Liver (tissue), 3 donors: ENCODE measurements at regions not wholly inside any gene's neighbourhood (a gene's known extent, or its start where the extent isn't known, plus 50 kb on each side); places are given as distances from the start of the nearest gene placed in this dataset.

Source experiments
- GABPA ChIP-seq, 2 donors: IDR thresholded peaks in 1 of 2; conservative IDR thresholded peaks in 1 of 2; 2 replicates each; pipeline ENCODE4 v1.6.1; 2016; ENCODE audit warnings: antibody characterized with exemption in 2 of 2, mild to moderate bottlenecking in 1 of 2, moderate library complexity in 1 of 2
- HNF4A ChIP-seq, 2 donors: conservative IDR thresholded peaks; 2 replicates each; pipeline ENCODE4 v1.6.1; 2016; ENCODE audit warnings: antibody characterized with exemption in 2 of 2, mild to moderate bottlenecking in 2 of 2
- JUND ChIP-seq, 2 donors: IDR thresholded peaks; 2 replicates each; pipeline ENCODE4 v1.6.1; 2016; ENCODE audit warnings: antibody characterized with exemption in 2 of 2
- RAD21 ChIP-seq, 2 donors: IDR thresholded peaks; 2 replicates each; pipeline ENCODE4 v1.6.1; 2016; ENCODE audit warnings: antibody characterized with exemption in 2 of 2, mild to moderate bottlenecking in 2 of 2
- SP1 ChIP-seq: IDR thresholded peaks from 2 replicates; pipeline ENCODE4 v1.6.1; 2018; ENCODE audit warnings: antibody characterized with exemption, mild to moderate bottlenecking
- TAF1 ChIP-seq: conservative IDR thresholded peaks from 2 replicates; pipeline ENCODE4 v1.6.1; 2016; ENCODE audit warnings: antibody characterized with exemption, mild to moderate bottlenecking
- YY1 ChIP-seq: IDR thresholded peaks from 2 replicates; pipeline ENCODE4 v1.6.1; 2016; ENCODE audit warnings: antibody characterized with exemption, mild to moderate bottlenecking
- TF ChIP-seq, protein P1 (sequence below): fragments of 150-350 bp; IDR thresholded peaks from 2 replicates; pipeline ENCODE4 v1.5.1; 2017; ENCODE audit warnings: improper control_type of control experiment, low read depth, low read length; ENCODE audit not compliant: missing input control
- TF ChIP-seq, protein P2 (sequence below): IDR thresholded peaks from 2 replicates; pipeline ENCODE4 v1.6.1; 2016; ENCODE audit warnings: antibody characterized with exemption
- TF ChIP-seq, protein P3 (sequence below): IDR thresholded peaks from 2 replicates; pipeline ENCODE4 v1.6.1; 2016; ENCODE audit warnings: antibody characterized with exemption
- TF ChIP-seq, protein P4 (sequence below): IDR thresholded peaks from 2 replicates; pipeline ENCODE4 v1.6.1; 2016; ENCODE audit warnings: antibody characterized with exemption, mild to moderate bottlenecking
- donor health status: healthy.
- donor health status: healthy.

GRCh38 chr1:17895986-17896385, 140.9 kb downstream of the ACTL8 start:
- TF ChIP-seq, protein P1, sequence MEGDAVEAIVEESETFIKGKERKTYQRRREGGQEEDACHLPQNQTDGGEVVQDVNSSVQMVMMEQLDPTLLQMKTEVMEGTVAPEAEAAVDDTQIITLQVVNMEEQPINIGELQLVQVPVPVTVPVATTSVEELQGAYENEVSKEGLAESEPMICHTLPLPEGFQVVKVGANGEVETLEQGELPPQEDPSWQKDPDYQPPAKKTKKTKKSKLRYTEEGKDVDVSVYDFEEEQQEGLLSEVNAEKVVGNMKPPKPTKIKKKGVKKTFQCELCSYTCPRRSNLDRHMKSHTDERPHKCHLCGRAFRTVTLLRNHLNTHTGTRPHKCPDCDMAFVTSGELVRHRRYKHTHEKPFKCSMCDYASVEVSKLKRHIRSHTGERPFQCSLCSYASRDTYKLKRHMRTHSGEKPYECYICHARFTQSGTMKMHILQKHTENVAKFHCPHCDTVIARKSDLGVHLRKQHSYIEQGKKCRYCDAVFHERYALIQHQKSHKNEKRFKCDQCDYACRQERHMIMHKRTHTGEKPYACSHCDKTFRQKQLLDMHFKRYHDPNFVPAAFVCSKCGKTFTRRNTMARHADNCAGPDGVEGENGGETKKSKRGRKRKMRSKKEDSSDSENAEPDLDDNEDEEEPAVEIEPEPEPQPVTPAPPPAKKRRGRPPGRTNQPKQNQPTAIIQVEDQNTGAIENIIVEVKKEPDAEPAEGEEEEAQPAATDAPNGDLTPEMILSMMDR: no peak
- TF ChIP-seq SP1 (no peak), GABPA (IDR thresholded peaks at IDR 0.05 in 1 of 2, conservative IDR thresholded peaks at IDR 0.05 in 1 of 2) (no peak), TAF1 (no peak), HNF4A (conservative IDR thresholded peaks at IDR 0.05) (no peak), JUND (IDR thresholded peaks at IDR 0.05) (no peak), RAD21 (IDR thresholded peaks at IDR 0.05) (no peak), YY1 (no peak)
- TF ChIP-seq, protein P2, sequence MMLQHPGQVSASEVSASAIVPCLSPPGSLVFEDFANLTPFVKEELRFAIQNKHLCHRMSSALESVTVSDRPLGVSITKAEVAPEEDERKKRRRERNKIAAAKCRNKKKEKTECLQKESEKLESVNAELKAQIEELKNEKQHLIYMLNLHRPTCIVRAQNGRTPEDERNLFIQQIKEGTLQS: no peak
- TF ChIP-seq, protein P3, sequence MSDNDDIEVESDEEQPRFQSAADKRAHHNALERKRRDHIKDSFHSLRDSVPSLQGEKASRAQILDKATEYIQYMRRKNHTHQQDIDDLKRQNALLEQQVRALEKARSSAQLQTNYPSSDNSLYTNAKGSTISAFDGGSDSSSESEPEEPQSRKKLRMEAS: no peak
- TF ChIP-seq, protein P4, sequence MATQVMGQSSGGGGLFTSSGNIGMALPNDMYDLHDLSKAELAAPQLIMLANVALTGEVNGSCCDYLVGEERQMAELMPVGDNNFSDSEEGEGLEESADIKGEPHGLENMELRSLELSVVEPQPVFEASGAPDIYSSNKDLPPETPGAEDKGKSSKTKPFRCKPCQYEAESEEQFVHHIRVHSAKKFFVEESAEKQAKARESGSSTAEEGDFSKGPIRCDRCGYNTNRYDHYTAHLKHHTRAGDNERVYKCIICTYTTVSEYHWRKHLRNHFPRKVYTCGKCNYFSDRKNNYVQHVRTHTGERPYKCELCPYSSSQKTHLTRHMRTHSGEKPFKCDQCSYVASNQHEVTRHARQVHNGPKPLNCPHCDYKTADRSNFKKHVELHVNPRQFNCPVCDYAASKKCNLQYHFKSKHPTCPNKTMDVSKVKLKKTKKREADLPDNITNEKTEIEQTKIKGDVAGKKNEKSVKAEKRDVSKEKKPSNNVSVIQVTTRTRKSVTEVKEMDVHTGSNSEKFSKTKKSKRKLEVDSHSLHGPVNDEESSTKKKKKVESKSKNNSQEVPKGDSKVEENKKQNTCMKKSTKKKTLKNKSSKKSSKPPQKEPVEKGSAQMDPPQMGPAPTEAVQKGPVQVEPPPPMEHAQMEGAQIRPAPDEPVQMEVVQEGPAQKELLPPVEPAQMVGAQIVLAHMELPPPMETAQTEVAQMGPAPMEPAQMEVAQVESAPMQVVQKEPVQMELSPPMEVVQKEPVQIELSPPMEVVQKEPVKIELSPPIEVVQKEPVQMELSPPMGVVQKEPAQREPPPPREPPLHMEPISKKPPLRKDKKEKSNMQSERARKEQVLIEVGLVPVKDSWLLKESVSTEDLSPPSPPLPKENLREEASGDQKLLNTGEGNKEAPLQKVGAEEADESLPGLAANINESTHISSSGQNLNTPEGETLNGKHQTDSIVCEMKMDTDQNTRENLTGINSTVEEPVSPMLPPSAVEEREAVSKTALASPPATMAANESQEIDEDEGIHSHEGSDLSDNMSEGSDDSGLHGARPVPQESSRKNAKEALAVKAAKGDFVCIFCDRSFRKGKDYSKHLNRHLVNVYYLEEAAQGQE: no peak
